Stomach (tissue), 8 donors: ENCODE measurements at regions not wholly inside any gene's neighbourhood (a gene's known extent, or its start where the extent isn't known, plus 50 kb on each side); places are given as distances from the start of the nearest gene placed in this dataset.

Experiments
- DNase-seq, 2 donors: peaks; one replicate each; pipeline versions ENCODE4 v3.0.0 to v3.0.0-alpha.2; 2013 to 2019
- H3K27ac ChIP-seq, 5 donors: fragments of 200-600 bp in 4 of 5; sonication (generic) in 4 of 5; one replicate each; pipeline ENCODE4 v1.5.1; 2013 to 2019; ENCODE audit warnings: mild to moderate bottlenecking in 1 of 5, moderate library complexity in 1 of 5
- H3K27me3 ChIP-seq, 3 donors: fragments of 200-600 bp; sonication (generic); one replicate each; pipeline ENCODE4 v1.5.1; 2017 to 2019; ENCODE audit warnings: mixed run types in 1 of 3
- H3K36me3 ChIP-seq, 4 donors: fragments of 200-600 bp; sonication (generic); 1 replicate in 3 of 4; 2 replicates in 1 of 4; pipeline ENCODE4 v1.5.1; 2016 to 2019
- H3K4me1 ChIP-seq, 4 donors: fragments of 200-600 bp; sonication (generic); one replicate each; pipeline ENCODE4 v1.5.1; 2016 to 2019
- H3K4me3 ChIP-seq, 4 donors: fragments of 200-600 bp; sonication (generic) in 3 of 4; one replicate each; pipeline ENCODE4 v1.5.1; 2016 to 2019; ENCODE audit warnings: mild to moderate bottlenecking in 1 of 4
- H3K9me3 ChIP-seq, 4 donors: fragments of 200-600 bp; sonication (generic); one replicate each; pipeline ENCODE4 v1.5.1; 2016 to 2019
- CTCF ChIP-seq, 7 experiments: fragments of 450-650 bp in 4 of 7; fragments of 200-600 bp in 3 of 7; sonication (generic) in 3 of 7; IDR thresholded peaks; one replicate each; pipeline ENCODE4 v1.5.1; 2016 to 2019; ENCODE audit warnings: antibody characterized with exemption in 7 of 7, control low read depth in 2 of 7, mild to moderate bottlenecking in 1 of 7
- EP300 ChIP-seq: sonication (generic); formaldehyde crosslinking; IDR thresholded peaks from one replicate; pipeline ENCODE4 v1.6.1; 2017; ENCODE audit warnings: antibody characterized with exemption
- POLR2A ChIP-seq, 4 donors: fragments of 450-650 bp; IDR thresholded peaks; one replicate each; pipeline ENCODE4 v1.6.1; 2016; ENCODE audit warnings: antibody characterized with exemption in 4 of 4, control low read depth in 2 of 4, mild to moderate bottlenecking in 1 of 4, moderate library complexity in 1 of 4
- POLR2AphosphoS5 ChIP-seq, 3 donors: sonication (generic); formaldehyde crosslinking; IDR thresholded peaks; one replicate each; pipeline ENCODE4 v1.6.1; 2016; ENCODE audit warnings: antibody characterized with exemption in 3 of 3
- WGBS, 5 donors: extraction: QIAGEN DNeasy Blood & Tissue Kit in 3 of 5; methylation state at CpG; one replicate each; pipeline versions ENCODE4 v1.1.5 to v1.1.7; 2013 to 2018; 5-methylcytosine and 5-hydroxymethylcytosine counted together
- intact Hi-C: fragments of 100-400 bp; cut with DNase I; formaldehyde crosslinking; loops from one replicate; pipeline ENCODE4 v1.15.1; 2023; ENCODE audit warnings: low total_unique reads
- donor health status: healthy with polysubstance abuse.
- donor health status: Bipolar disorder and iron deficiency.
- donor health status: healthy.

- no peak for TF ChIP-seq CTCF (IDR thresholded peaks at IDR 0.05)
- TF ChIP-seq POLR2A (IDR thresholded peaks at IDR 0.05) = no peak
- TF ChIP-seq EP300 = no peak
- no peak for TF ChIP-seq POLR2AphosphoS5 (IDR thresholded peaks at IDR 0.05)
- Histone ChIP-seq H3K27me3 (no peaks in the 10 kb centered on the region), H3K4me3 (no peak overlapping the region), H3K4me1 (no peaks in the 10 kb centered on the region), H3K9me3 (no peaks in the 10 kb centered on the region), H3K27ac (no peak overlapping the region), H3K36me3 (no peaks in the 10 kb centered on the region)
- intact Hi-C loops = no loop called here
- 59 to 82% (median 71%) methylated on average over 3 of the region's 3 CpGs for WGBS, 5 donors
- DNase-seq = no peak
Observed at GRCh38 chr2:221973502-221973901, 325.3 kb downstream of the PAX3 start.

GRCh38 chr2:221972813-221973478 lies 325.9 kb downstream of the PAX3 start:
- H3K4me1 ChIP-seq = no peaks in the 10 kb centered on the region
- TF ChIP-seq CTCF (IDR thresholded peaks at IDR 0.05) (no peak), POLR2AphosphoS5 (IDR thresholded peaks at IDR 0.05) (no peak), EP300 (no peak), POLR2A (IDR thresholded peaks at IDR 0.05) (no peak)
- 57 to 76% (median 61%) methylated on average over 6 of the region's 6 CpGs for WGBS, 5 donors
- no peaks in the 10 kb centered on the region for H3K9me3 ChIP-seq
- H3K27ac ChIP-seq = no peak overlapping the region
- no peak for DNase-seq
- intact Hi-C loops = no loop called here
- no peaks in the 10 kb centered on the region for H3K36me3 ChIP-seq
- H3K27me3 ChIP-seq = no peaks in the 10 kb centered on the region
- H3K4me3 ChIP-seq = no peak overlapping the region

GRCh38 chr2:221970389-221970788 lies 328.4 kb downstream of the PAX3 start:
- Histone ChIP-seq H3K4me1 (no peaks in the 10 kb centered on the region), H3K4me3 (no peak overlapping the region), H3K27ac (no peak overlapping the region), H3K27me3 (no peaks in the 10 kb centered on the region), H3K9me3 (no peaks in the 10 kb centered on the region), H3K36me3 (no peaks in the 10 kb centered on the region)
- no peak for DNase-seq
- 35 to 53% (median 43%) methylated on average over 3 of the region's 3 CpGs for WGBS, 5 donors
- intact Hi-C loops = no loop called here
- TF ChIP-seq CTCF (IDR thresholded peaks at IDR 0.05) = no peak
- TF ChIP-seq POLR2AphosphoS5 (IDR thresholded peaks at IDR 0.05) = no peak
- TF ChIP-seq POLR2A (IDR thresholded peaks at IDR 0.05) = no peak
- TF ChIP-seq EP300 = no peak

- Histone ChIP-seq H3K4me1 (no peaks in the 10 kb centered on the region), H3K4me3 (no peak overlapping the region), H3K27ac (no peak overlapping the region), H3K27me3 (no peaks in the 10 kb centered on the region), H3K36me3 (no peaks in the 10 kb centered on the region), H3K9me3 (no peaks in the 10 kb centered on the region)
- intact Hi-C loops = no loop called here
- DNase-seq = no peak
- WGBS, 5 donors = 73 to 83% (median 74%) methylated on average over 5 of the region's 5 CpGs
- TF ChIP-seq CTCF (IDR thresholded peaks at IDR 0.05) = no peak
- no peak for TF ChIP-seq EP300
- TF ChIP-seq POLR2A (IDR thresholded peaks at IDR 0.05) = no peak
- TF ChIP-seq POLR2AphosphoS5 (IDR thresholded peaks at IDR 0.05) = no peak
Observed at GRCh38 chr2:221969830-221970144, 329.0 kb downstream of the PAX3 start.
